Astrocyte (in vitro differentiated cells and primary cell): ENCODE measurements at regions not wholly inside any gene's neighbourhood (a gene's known extent, or its start where the extent isn't known, plus 50 kb on each side); places are given as distances from the start of the nearest gene placed in this dataset.

Source experiments
- DNase-seq: peaks from one replicate; pipeline ENCODE4 v3.0.0-alpha.2; 2010; ENCODE audit warnings: low read depth
- FAIRE-seq: peaks from 2 replicates; lab custom pipeline; 2011; peaks lifted over from hg19 to GRCh38; lab: Jason Lieb, UNC
- H2AFZ ChIP-seq: 2 replicates; pipeline ENCODE4 v1.6.0; 2012; ENCODE audit warnings: low read depth, low read length, inconsistent platforms
- H3K27ac ChIP-seq: 2 replicates; pipeline ENCODE4 v1.5.1; 2011; ENCODE audit warnings: low read depth, low read length, inconsistent platforms
- H3K27me3 ChIP-seq: 2 replicates; pipeline ENCODE4 v1.6.0; 2011; ENCODE audit warnings: low read length, inconsistent platforms; ENCODE audit not compliant: insufficient read depth
- H3K36me3 ChIP-seq: 2 replicates; pipeline ENCODE4 v1.5.1; 2011; ENCODE audit warnings: low read length, inconsistent platforms; ENCODE audit not compliant: insufficient read depth
- H3K4me1 ChIP-seq: 2 replicates; pipeline ENCODE4 v1.5.1; 2011; ENCODE audit warnings: low read length, inconsistent platforms; ENCODE audit not compliant: insufficient read depth
- H3K4me2 ChIP-seq: 2 replicates; pipeline ENCODE4 v1.6.0; 2012; ENCODE audit warnings: low read length, inconsistent platforms
- H3K4me3 ChIP-seq: 2 replicates; pipeline ENCODE4 v1.5.1; 2011; ENCODE audit warnings: low read depth, mild to moderate bottlenecking, low read length, inconsistent platforms; ENCODE audit not compliant: insufficient read depth
- H3K79me2 ChIP-seq: 2 replicates; pipeline ENCODE4 v1.6.0; 2012; ENCODE audit warnings: mild to moderate bottlenecking, low read length, inconsistent platforms; ENCODE audit not compliant: insufficient read depth
- H3K9ac ChIP-seq: 2 replicates; pipeline ENCODE4 v1.6.0; 2012; ENCODE audit warnings: mild to moderate bottlenecking, low read length, inconsistent platforms
- H3K9me3 ChIP-seq: 2 replicates; pipeline ENCODE4 v1.5.1; 2012; ENCODE audit warnings: low read depth, mild to moderate bottlenecking, low read length, inconsistent platforms; ENCODE audit not compliant: insufficient read depth
- H4K20me1 ChIP-seq: 2 replicates; pipeline ENCODE4 v1.6.0; 2012; ENCODE audit warnings: low read length, inconsistent platforms; ENCODE audit not compliant: insufficient read depth
- H3K27ac Mint-ChIP-seq: one replicate; pipeline ENCODE4 v1.8.0; 2021; ENCODE audit warnings: mild to moderate bottlenecking, mixed read lengths; ENCODE audit not compliant: unreplicated experiment
- H3K27me3 Mint-ChIP-seq: one replicate; pipeline ENCODE4 v1.8.0; 2021; ENCODE audit warnings: low read depth, mixed read lengths; ENCODE audit not compliant: unreplicated experiment
- H3K36me3 Mint-ChIP-seq: one replicate; pipeline ENCODE4 v1.8.0; 2021; ENCODE audit warnings: low read depth, mixed read lengths; ENCODE audit not compliant: unreplicated experiment
- H3K4me1 Mint-ChIP-seq: one replicate; pipeline ENCODE4 v1.8.0; 2021; ENCODE audit warnings: low read depth, mixed read lengths; ENCODE audit not compliant: unreplicated experiment
- H3K4me3 Mint-ChIP-seq: one replicate; pipeline ENCODE4 v1.8.0; 2021; ENCODE audit warnings: mild to moderate bottlenecking, moderate library complexity, mixed read lengths; ENCODE audit not compliant: unreplicated experiment
- H3K9me3 Mint-ChIP-seq: one replicate; pipeline ENCODE4 v1.8.0; 2021; ENCODE audit warnings: mild to moderate bottlenecking, mixed read lengths; ENCODE audit not compliant: unreplicated experiment
- CTCF ChIP-seq: IDR thresholded peaks from 2 replicates; pipeline ENCODE4 v1.5.1; 2011; ENCODE audit warnings: low read depth, mild to moderate bottlenecking, inconsistent platforms, low read length, moderate library complexity; ENCODE audit not compliant: insufficient read depth
- EZH2 ChIP-seq: IDR thresholded peaks from 2 replicates; pipeline ENCODE4 v1.6.1; 2012; ENCODE audit warnings: mild to moderate bottlenecking, low read length, inconsistent platforms; ENCODE audit not compliant: insufficient read depth

DNA sequence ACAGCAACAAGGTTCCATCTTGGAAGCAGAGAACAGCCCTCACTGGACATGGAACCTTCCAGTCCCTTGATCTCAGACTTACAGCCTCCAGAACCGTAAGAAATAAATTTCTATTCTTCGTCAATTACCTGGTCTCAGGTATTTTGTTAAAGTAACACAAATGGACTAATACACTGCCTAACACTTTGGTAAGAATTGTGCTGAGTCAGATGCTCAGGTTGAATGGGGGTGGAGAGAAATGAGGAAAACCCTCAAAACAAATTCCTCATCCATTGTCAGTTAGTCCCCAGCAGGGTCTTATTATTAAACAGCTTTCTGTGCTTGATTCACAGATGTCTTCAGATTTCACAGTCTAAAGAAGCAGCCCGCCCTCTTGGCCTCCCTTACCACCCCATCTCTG, 306.2 kb upstream of the SLCO3A1 start:
- peaks cover 4% of the 10 kb centered on the region for H3K9me3 Mint-ChIP-seq
- no peak for FAIRE-seq
- no peak overlapping the region for H3K4me3 Mint-ChIP-seq
- H3K36me3 Mint-ChIP-seq: no peaks in the 10 kb centered on the region
- Histone ChIP-seq H3K36me3 (no peaks in the 10 kb centered on the region), H3K27me3 (no peaks in the 10 kb centered on the region), H3K9ac (no peak overlapping the region), H4K20me1 (no peaks in the 10 kb centered on the region), H3K27ac (no peak overlapping the region), H3K4me1 (no peaks in the 10 kb centered on the region), H2AFZ (no peak overlapping the region), H3K79me2 (no peaks in the 10 kb centered on the region), H3K9me3 (no peaks in the 10 kb centered on the region), H3K4me3 (no peak overlapping the region), H3K4me2 (no peak overlapping the region)
- no peaks in the 10 kb centered on the region for H3K27me3 Mint-ChIP-seq
- no peak for TF ChIP-seq CTCF
- TF ChIP-seq EZH2: no peak
- H3K4me1 Mint-ChIP-seq: no peaks in the 10 kb centered on the region
- DNase-seq: no peak
- no peak overlapping the region for H3K27ac Mint-ChIP-seq

- Mint-ChIP-seq H3K27ac (no peak overlapping the region), H3K36me3 (no peaks in the 10 kb centered on the region), H3K9me3 (peaks cover 4% of the 10 kb centered on the region), H3K27me3 (peaks cover 3% of the 10 kb centered on the region), H3K4me1 (peaks cover 4% of the 10 kb centered on the region), H3K4me3 (no peak overlapping the region)
- Histone ChIP-seq H2AFZ (no peak overlapping the region), H3K27me3 (no peaks in the 10 kb centered on the region), H4K20me1 (no peaks in the 10 kb centered on the region), H3K79me2 (no peaks in the 10 kb centered on the region), H3K9ac (no peak overlapping the region), H3K4me1 (no peaks in the 10 kb centered on the region), H3K27ac (no peak overlapping the region), H3K36me3 (no peaks in the 10 kb centered on the region), H3K9me3 (no peaks in the 10 kb centered on the region), H3K4me3 (no peak overlapping the region), H3K4me2 (no peak overlapping the region)
- FAIRE-seq: no peak
- no peak for TF ChIP-seq EZH2
- no peak for TF ChIP-seq CTCF
- DNase-seq: peak; percentile 21
These were observed 305.0 kb upstream of the SLCO3A1 start for GRCh38 chr15:91548549-91548948.

GRCh38 chr15:91549581-91549980, 303.9 kb upstream of the SLCO3A1 start:
- Mint-ChIP-seq H3K9me3 (peaks cover 4% of the 10 kb centered on the region), H3K27me3 (peaks cover 3% of the 10 kb centered on the region), H3K4me1 (peaks cover 4% of the 10 kb centered on the region), H3K4me3 (no peak overlapping the region), H3K36me3 (no peaks in the 10 kb centered on the region), H3K27ac (no peak overlapping the region)
- H3K4me3 ChIP-seq: no peak overlapping the region
- H3K9ac ChIP-seq: no peak overlapping the region
- DNase-seq (no peak), FAIRE-seq (no peak)
- H3K4me2 ChIP-seq: no peak overlapping the region
- no peaks in the 10 kb centered on the region for H4K20me1 ChIP-seq
- TF ChIP-seq EZH2 (no peak), CTCF (no peak)
- H3K4me1 ChIP-seq: no peaks in the 10 kb centered on the region
- no peak overlapping the region for H3K27ac ChIP-seq
- H3K27me3 ChIP-seq: no peaks in the 10 kb centered on the region
- H3K36me3 ChIP-seq: no peaks in the 10 kb centered on the region
- no peak overlapping the region for H2AFZ ChIP-seq
- H3K9me3 ChIP-seq: no peaks in the 10 kb centered on the region
- H3K79me2 ChIP-seq: no peaks in the 10 kb centered on the region
